Naive thymus-derived CD8-positive, alpha-beta T cell (primary cell): ENCODE measurements at regions not wholly inside any gene's neighbourhood (a gene's known extent, or its start where the extent isn't known, plus 50 kb on each side); places are given as distances from the start of the nearest gene placed in this dataset.

Source experiments
- ATAC-seq, 2 donors: fragments of 150-1000 bp; cut with Tn5 transposase in 1 of 2; sonication (Bioruptor Pico), chemical (Tn5 transposase) in 1 of 2; 1 replicate in 1 of 2; 2 replicates in 1 of 2; pipeline ENCODE4 v1.10.0; 2021; ENCODE audit warnings: mild to moderate bottlenecking in 2 of 2, moderate library complexity in 2 of 2
- POLR2A ChIA-PET: fragments of 350-600 bp; sonication (Branson Sonifier 250); formaldehyde crosslinking; loops from one replicate; lab custom pipeline; 2021; ENCODE audit warnings: antibody characterized with exemption; lab: Charles Lee
- DNase-seq, 10 donors: peaks; one replicate each; pipeline versions ENCODE4 v3.0.0 to v3.0.0-alpha.2; 2020 to 2022
- H3K27ac Mint-ChIP-seq, 10 donors: one replicate each; pipeline ENCODE4 v1.8.0; 2020 to 2022; ENCODE audit warnings: mild to moderate bottlenecking in 10 of 10, mixed read lengths in 10 of 10, moderate library complexity in 4 of 10, inconsistent platforms in 1 of 10
- H3K27me3 Mint-ChIP-seq, 5 donors: one replicate each; pipeline ENCODE4 v1.8.0; 2021 to 2022; ENCODE audit warnings: mixed read lengths in 5 of 5
- H3K36me3 Mint-ChIP-seq, 3 donors: one replicate each; pipeline ENCODE4 v1.8.0; 2020 to 2022; ENCODE audit warnings: mixed read lengths in 3 of 3, mild to moderate bottlenecking in 2 of 3, inconsistent platforms in 1 of 3
- H3K4me1 Mint-ChIP-seq, 4 donors: one replicate each; pipeline ENCODE4 v1.8.0; 2021 to 2022; ENCODE audit warnings: mixed read lengths in 4 of 4
- H3K4me3 Mint-ChIP-seq, 10 donors: one replicate each; pipeline ENCODE4 v1.8.0; 2020 to 2022; ENCODE audit warnings: mild to moderate bottlenecking in 10 of 10, mixed read lengths in 10 of 10, moderate library complexity in 6 of 10, inconsistent platforms in 1 of 10
- H3K9me3 Mint-ChIP-seq, 9 donors: one replicate each; pipeline ENCODE4 v1.8.0; 2020 to 2022; ENCODE audit warnings: mixed read lengths in 9 of 9, mild to moderate bottlenecking in 3 of 9, inconsistent platforms in 1 of 9, moderate library complexity in 1 of 9

DNA sequence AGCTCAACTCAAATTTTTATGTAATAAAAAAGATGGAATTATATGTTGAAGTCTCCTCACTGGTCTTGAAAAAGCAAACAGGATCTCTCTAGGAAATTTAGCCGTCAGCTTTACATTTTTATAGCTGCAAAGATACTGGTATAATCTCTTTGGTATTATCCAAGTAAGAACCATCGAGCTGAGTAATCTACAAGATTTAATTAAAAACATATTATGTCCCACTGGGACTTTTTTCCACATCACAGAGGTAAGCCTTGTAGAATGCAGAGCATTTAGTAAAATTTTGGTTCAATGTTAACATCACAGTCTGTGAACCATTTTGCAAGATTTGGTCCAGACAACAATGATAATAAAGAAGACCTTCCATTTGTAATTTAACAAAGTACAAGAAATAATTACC, 162.6 kb upstream of the SLC39A10 start:
- no peak for ATAC-seq
- Mint-ChIP-seq H3K9me3 (peaks cover 0 to 2% (median 0%) of the 10 kb centered on the region in 9 donors), H3K36me3 (peaks cover 0 to 5% (median 0%) of the 10 kb centered on the region in 3 donors), H3K27me3 (no peaks in the 10 kb centered on the region), H3K4me1 (peaks cover 14 to 32% (median 26%) of the 10 kb centered on the region in 4 donors), H3K4me3 (no peak overlapping the region), H3K27ac (no peak overlapping the region)
- POLR2A ChIA-PET = interaction anchor here (1.1 to 1.6 kb wide), 2 partner anchors 39 to 163 kb away, joined by 3 to 6 read pairs; partner anchors contain the start of gene SLC39A10
- DNase-seq = no peak

DNA sequence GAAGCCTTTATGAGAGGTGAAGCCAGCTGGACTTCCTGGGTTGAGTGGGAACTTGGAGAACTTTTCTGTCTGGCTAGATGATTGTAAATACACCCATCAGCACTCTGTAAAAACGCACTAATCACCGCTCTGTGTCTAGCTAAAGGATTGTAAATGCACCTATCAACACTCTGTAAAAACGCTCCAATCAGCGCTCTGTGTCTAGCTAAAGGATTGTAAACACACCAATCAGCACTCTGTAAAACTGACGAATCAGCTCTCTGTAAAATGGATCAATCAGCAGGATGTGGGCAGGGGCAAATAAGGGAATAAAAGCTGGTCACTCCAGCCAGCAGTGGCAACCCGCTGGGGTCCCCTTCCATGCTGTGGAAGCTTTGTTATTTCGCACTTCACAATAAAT, 163.6 kb upstream of the SLC39A10 start:
- DNase-seq (no peak), ATAC-seq (no peak)
- no peak overlapping the region for H3K4me3 Mint-ChIP-seq
- no peaks in the 10 kb centered on the region for H3K27me3 Mint-ChIP-seq
- H3K36me3 Mint-ChIP-seq = peaks cover 0 to 5% (median 0%) of the 10 kb centered on the region in 3 donors
- peaks cover 14 to 28% (median 22%) of the 10 kb centered on the region in 4 donors for H3K4me1 Mint-ChIP-seq
- POLR2A ChIA-PET = interaction anchor here (0.6 to 1.6 kb wide), 3 partner anchors 23 to 164 kb away, joined by 3 to 6 read pairs (median 3); partner anchors contain the start of gene SLC39A10
- no peak overlapping the region for H3K27ac Mint-ChIP-seq
- H3K9me3 Mint-ChIP-seq = peaks cover 0 to 2% (median 0%) of the 10 kb centered on the region in 9 donors

DNA sequence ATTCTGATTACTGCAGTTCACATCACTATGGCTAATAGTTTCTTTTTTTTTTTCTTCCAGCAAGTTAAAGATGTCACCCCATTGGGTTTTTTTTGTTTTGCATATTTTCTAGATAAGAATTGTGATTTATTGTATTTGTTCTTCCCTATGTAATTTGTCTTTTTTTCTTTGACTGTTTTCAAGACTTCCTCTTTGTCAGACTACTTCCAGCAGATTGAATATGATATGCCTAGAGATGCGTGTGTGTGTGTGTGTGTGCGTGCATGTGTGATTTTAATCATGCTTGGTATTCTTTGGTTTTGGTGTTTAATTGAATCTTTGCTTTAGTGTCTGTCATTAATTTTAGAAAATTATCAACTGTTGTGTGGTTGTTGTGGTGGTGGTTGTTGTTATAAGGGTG, 166.7 kb upstream of the SLC39A10 start:
- no peak for DNase-seq
- Mint-ChIP-seq H3K27me3 (no peaks in the 10 kb centered on the region), H3K27ac (no peak overlapping the region), H3K36me3 (peaks cover 0 to 5% (median 0%) of the 10 kb centered on the region in 3 donors), H3K9me3 (peaks cover 0 to 2% (median 0%) of the 10 kb centered on the region in 9 donors), H3K4me1 (peaks cover 3 to 22% (median 11%) of the 10 kb centered on the region in 4 donors), H3K4me3 (no peak overlapping the region)
- POLR2A ChIA-PET = interaction anchor here (2.0 kb wide), 1 partner anchor 166 kb away, joined by 5 read pairs; the partner anchor contains the start of gene SLC39A10
- ATAC-seq = no peak

DNA sequence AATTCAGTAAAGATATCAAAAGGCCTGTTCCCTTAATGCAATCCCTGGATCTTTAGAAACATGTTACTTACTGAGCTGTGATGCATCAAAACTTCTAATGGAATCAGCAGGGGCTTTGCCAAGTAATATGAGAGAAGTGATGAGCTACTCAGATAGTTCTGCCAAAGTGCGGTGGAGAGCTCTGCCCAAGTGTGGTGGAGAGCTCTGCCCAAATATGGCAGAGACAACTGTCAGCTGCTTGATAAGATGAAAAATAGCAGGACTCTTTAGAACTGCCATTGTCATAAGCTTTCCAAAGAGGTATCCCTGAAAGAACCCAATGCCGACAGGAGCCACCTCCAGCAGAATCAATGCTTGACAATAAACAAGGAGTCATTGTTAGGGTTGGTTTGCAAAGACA, 167.9 kb upstream of the SLC39A10 start:
- Mint-ChIP-seq H3K4me3 (no peak overlapping the region), H3K4me1 (peaks cover 6 to 20% (median 11%) of the 10 kb centered on the region in 4 donors), H3K27me3 (no peaks in the 10 kb centered on the region), H3K27ac (no peak overlapping the region), H3K36me3 (peaks cover 0 to 5% (median 0%) of the 10 kb centered on the region in 3 donors), H3K9me3 (peaks cover 0 to 2% (median 0%) of the 10 kb centered on the region in 9 donors)
- ATAC-seq = no peak
- DNase-seq = no peak
- POLR2A ChIA-PET = interaction anchor here (2.0 kb wide), 1 partner anchor 168 kb away, joined by 5 read pairs; the partner anchor contains the start of gene SLC39A10

DNA sequence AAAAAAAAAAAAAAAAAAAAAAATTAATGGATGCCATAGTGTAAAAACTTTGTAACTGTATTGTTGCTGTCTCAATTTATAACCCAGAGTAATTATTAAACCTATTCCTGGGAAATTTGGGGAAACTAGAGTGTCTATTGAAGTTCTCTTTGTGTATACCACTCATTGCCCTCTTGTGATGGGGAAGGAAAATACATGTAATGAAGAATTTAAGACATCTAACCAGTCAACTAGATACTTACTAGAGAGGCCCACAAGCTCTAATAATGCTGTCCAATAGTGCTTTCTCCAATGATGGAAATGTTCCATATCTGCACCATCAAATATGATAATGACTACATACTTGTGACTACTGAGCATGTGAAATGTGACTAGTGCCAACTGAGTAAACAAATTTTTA, 168.5 kb upstream of the SLC39A10 start:
- Mint-ChIP-seq H3K27me3 (no peaks in the 10 kb centered on the region), H3K27ac (no peak overlapping the region), H3K36me3 (no peaks in the 10 kb centered on the region), H3K4me3 (no peak overlapping the region), H3K4me1 (peaks cover 6 to 20% (median 11%) of the 10 kb centered on the region in 4 donors), H3K9me3 (peaks cover 0 to 2% (median 0%) of the 10 kb centered on the region in 9 donors)
- POLR2A ChIA-PET = no interaction called here
- DNase-seq = no peak
- ATAC-seq = no peak

DNA sequence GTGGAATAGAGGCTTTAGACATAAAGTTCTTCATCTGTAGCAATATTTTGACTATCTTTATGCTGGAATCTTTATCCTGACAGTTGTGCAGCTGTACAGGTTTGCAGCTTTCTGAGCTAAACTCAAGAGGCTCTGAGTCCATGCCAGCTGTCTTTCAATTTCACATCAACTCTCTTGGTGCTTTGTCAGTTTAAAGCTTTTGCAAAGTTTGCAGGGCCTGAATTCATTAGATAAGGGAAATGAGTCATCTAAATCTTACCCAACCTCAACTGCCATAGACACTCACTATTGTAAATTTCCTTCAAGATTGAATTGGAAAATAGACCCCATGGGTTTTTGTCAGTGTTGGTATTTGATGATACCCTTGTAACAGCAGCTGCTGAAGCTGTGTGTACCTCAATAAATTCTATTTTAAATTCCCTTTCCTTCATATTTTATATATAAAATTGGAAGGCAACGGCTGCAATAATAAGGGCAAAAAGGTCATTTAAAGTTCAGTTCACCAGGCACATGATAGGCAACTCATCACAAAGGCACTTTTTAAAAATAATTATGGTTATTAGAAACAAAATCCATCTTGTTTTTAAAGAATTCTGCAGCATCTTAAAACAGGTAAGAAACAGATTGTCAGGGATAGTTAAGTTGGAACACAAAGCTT, 169.9 kb upstream of the SLC39A10 start:
- H3K4me3 Mint-ChIP-seq = peak overlapping the region in 1 of 10 donors; percentile 12
- peaks cover 0 to 2% (median 0%) of the 10 kb centered on the region in 9 donors for H3K9me3 Mint-ChIP-seq
- peak in 3 of 10 donors; percentile 4 to 11 (median 6) for DNase-seq
- H3K27ac Mint-ChIP-seq = peak overlapping the region in 2 of 10 donors; percentile 18 to 71
- H3K36me3 Mint-ChIP-seq = no peaks in the 10 kb centered on the region
- POLR2A ChIA-PET = no interaction called here
- H3K4me1 Mint-ChIP-seq = peaks cover 6 to 20% (median 11%) of the 10 kb centered on the region in 4 donors
- ATAC-seq = peak in 1 of 2 donors; percentile 52
- H3K27me3 Mint-ChIP-seq = no peaks in the 10 kb centered on the region

DNA sequence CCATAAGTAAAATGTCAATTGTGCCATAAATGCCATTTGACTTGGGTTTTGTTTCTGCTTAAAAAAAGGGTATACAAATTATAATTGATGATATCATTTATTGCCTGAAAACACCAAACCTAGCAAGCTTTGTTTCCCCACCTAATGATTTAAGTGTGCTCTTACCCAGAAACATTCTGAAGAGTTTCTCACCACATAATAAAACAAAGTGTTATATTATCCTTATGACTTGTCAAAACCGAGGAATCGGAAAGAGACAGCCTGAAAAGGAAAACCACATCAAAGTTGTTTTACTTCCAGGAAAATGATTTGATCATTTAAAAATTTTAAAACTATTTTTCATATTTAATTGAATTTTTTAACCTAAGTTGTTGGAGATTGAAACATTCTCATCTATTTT, 170.5 kb upstream of the SLC39A10 start:
- H3K4me3 Mint-ChIP-seq = peak overlapping the region in 1 of 10 donors; percentile 5
- POLR2A ChIA-PET = no interaction called here
- H3K27me3 Mint-ChIP-seq = no peaks in the 10 kb centered on the region
- no peak for ATAC-seq
- H3K9me3 Mint-ChIP-seq = peaks cover 0 to 2% (median 0%) of the 10 kb centered on the region in 9 donors
- DNase-seq = no peak
- H3K36me3 Mint-ChIP-seq = no peaks in the 10 kb centered on the region
- peak overlapping the region in 1 of 10 donors; percentile 71 for H3K27ac Mint-ChIP-seq
- H3K4me1 Mint-ChIP-seq = peaks cover 6 to 20% (median 11%) of the 10 kb centered on the region in 4 donors

DNA sequence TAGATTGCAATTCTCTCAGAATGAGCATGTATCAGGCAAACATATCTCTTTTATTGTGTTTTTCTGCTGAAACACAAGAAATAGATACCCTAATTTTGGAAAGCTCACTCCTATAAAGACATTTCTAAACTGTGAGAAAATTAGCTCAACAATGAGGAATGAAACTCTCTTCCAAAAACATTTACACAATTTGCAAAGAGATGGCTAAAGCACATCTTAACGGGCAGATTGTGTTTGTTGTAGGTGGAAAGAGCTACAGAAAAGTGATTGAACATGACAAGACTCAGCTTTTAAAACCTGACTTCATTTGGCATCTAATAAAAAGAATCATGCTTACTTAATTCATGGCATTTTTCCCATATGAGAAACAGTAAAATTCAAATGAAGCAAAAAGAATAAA, 175.0 kb upstream of the SLC39A10 start:
- Mint-ChIP-seq H3K4me1 (peaks cover 10 to 22% (median 15%) of the 10 kb centered on the region in 4 donors), H3K4me3 (no peak overlapping the region), H3K27me3 (no peaks in the 10 kb centered on the region), H3K9me3 (peaks cover 0 to 4% (median 2%) of the 10 kb centered on the region in 9 donors), H3K36me3 (peaks cover 0 to 14% (median 9%) of the 10 kb centered on the region in 3 donors), H3K27ac (no peak overlapping the region)
- POLR2A ChIA-PET = no interaction called here
- DNase-seq = no peak
- no peak for ATAC-seq

DNA sequence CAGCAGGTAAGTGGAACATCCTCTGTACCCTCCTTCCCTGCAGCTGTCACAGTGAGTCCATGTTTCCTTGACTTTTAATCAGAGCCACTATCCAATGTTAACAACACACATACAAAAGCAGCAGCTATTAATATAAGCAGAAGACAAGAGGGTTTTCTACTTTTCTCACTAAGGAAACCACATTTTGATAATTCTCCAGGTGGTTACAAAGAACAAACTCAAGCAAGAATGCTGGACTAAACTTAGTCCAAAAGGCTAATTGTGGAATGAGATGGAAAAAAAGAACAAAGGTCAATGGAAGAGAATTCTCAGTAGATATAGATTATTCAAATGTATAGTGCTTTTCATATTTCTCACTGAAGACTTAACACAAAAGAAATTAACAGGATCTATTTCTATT, 176.9 kb upstream of the SLC39A10 start:
- H3K27me3 Mint-ChIP-seq = no peaks in the 10 kb centered on the region
- H3K4me1 Mint-ChIP-seq = peaks cover 4 to 13% (median 12%) of the 10 kb centered on the region in 4 donors
- H3K9me3 Mint-ChIP-seq = peaks cover 0 to 4% (median 2%) of the 10 kb centered on the region in 9 donors
- POLR2A ChIA-PET = no interaction called here
- no peak for DNase-seq
- ATAC-seq = no peak
- H3K36me3 Mint-ChIP-seq = peaks cover 0 to 14% (median 9%) of the 10 kb centered on the region in 3 donors
- H3K27ac Mint-ChIP-seq = no peak overlapping the region
- no peak overlapping the region for H3K4me3 Mint-ChIP-seq

DNA sequence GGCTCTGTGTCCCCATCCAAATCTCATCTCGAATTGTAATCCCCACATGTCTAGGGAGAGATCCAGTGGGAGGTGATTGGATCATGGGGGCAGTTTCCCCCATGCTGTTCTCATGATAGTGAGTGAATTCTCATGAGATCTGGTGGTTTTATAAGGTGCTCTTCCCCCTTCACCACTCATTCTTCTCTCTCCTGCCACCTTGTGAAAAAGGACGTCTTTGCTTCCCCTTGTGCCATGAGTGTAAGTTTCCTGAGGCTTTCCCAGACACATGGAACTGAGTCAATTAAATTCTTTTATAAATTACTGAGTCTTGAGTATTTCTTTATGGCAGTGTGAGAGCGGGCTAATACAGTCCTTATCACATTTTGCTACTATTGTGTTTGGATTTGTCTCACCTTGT, 177.6 kb upstream of the SLC39A10 start:
- Mint-ChIP-seq H3K36me3 (peaks cover 0 to 14% (median 9%) of the 10 kb centered on the region in 3 donors), H3K27ac (no peak overlapping the region), H3K4me1 (peaks cover 3 to 11% (median 10%) of the 10 kb centered on the region in 4 donors), H3K27me3 (no peaks in the 10 kb centered on the region), H3K9me3 (peaks cover 0 to 4% (median 2%) of the 10 kb centered on the region in 9 donors), H3K4me3 (no peak overlapping the region)
- DNase-seq (no peak), ATAC-seq (no peak)
- POLR2A ChIA-PET = no interaction called here

DNA sequence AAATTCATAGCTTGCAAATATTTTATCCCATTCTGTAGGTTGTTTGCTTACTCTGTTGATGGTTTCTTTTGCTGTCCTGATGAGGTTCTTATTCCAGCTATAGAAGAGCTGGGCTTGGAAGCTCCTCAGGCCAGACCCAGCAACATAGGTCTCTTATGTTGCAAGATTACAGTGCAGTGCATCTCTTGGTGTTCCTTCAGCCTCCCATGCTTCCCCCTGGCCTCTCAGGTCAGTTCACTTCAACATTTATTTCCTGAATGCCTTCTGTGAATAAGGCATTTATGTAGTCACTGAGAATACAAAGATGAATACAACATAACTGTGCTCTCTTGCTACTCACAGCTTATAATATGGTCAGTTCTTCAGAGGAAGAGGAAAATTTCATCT, 179.0 kb upstream of the SLC39A10 start:
- H3K27ac Mint-ChIP-seq = peak overlapping the region in 1 of 10 donors; percentile 33
- H3K9me3 Mint-ChIP-seq = peaks cover 0 to 4% (median 2%) of the 10 kb centered on the region in 9 donors
- no peaks in the 10 kb centered on the region for H3K27me3 Mint-ChIP-seq
- no peak overlapping the region for H3K4me3 Mint-ChIP-seq
- ATAC-seq (no peak), DNase-seq (no peak)
- H3K36me3 Mint-ChIP-seq = peaks cover 0 to 14% (median 9%) of the 10 kb centered on the region in 3 donors
- POLR2A ChIA-PET = no interaction called here
- H3K4me1 Mint-ChIP-seq = peaks cover 7 to 20% (median 11%) of the 10 kb centered on the region in 4 donors

DNA sequence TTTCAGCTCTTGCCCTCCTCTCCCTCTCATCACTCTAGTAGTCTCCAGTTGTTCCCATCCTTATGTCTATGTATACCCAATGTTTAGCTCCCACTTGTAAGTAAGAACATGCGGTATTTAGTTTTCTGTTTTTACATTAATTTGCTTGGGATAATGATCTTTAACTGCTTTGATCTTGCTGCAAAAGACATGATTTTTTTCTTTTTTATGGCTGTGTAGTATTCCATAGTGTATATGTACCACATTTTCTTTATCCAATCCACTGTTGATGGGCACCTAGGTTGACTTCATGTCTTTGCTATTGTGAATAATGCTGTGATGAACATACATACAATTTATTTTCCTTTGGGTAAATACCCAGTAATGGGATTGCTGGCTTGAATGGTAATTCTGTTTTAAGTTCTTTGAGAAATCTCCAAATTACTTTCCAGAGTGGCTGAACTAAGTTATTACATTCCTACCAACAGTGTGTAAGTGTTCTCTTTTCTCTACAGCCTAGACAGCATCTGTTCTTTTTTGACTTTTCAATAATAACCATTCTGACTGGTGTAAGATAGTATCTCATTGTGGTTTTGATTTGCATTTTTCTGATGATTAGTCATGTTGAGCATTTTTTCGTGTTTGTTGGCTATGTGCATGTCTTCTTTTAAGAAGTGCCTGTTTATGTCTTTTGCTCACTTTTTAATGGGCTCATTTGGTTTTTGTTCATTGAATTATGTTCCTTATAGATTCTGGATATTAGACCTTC, 179.6 kb upstream of the SLC39A10 start:
- ATAC-seq (no peak), DNase-seq (no peak)
- H3K4me1 Mint-ChIP-seq = peaks cover 7 to 20% (median 11%) of the 10 kb centered on the region in 4 donors
- H3K27me3 Mint-ChIP-seq = no peaks in the 10 kb centered on the region
- H3K36me3 Mint-ChIP-seq = peaks cover 0 to 14% (median 10%) of the 10 kb centered on the region in 3 donors
- POLR2A ChIA-PET = no interaction called here
- H3K4me3 Mint-ChIP-seq = no peak overlapping the region
- peak overlapping the region in 2 of 10 donors; percentile 8 to 33 for H3K27ac Mint-ChIP-seq
- peaks cover 0 to 4% (median 2%) of the 10 kb centered on the region in 9 donors for H3K9me3 Mint-ChIP-seq
